SK-N-MC (cell line): ENCODE measurements at regions not wholly inside any gene's neighbourhood (a gene's known extent, or its start where the extent isn't known, plus 50 kb on each side); places are given as distances from the start of the nearest gene placed in this dataset.

Source experiments
- EZH2 ChIP-seq: fragments of 200-600 bp; sonication (generic); IDR thresholded peaks from one replicate; pipeline ENCODE4 v1.6.1; 2017; ENCODE audit warnings: antibody characterized with exemption
- FOXP2 ChIP-seq: optimal IDR thresholded peaks from 2 replicates; pipeline ENCODE3; 2011; ENCODE audit warnings: mild to moderate bottlenecking, moderate library complexity; ENCODE audit not compliant: insufficient read depth; ENCODE audit errors: extremely low read length, control extremely low read depth
- POLR2AphosphoS5 ChIP-seq: IDR thresholded peaks from 2 replicates; pipeline ENCODE4 v1.6.1; 2012; ENCODE audit warnings: mild to moderate bottlenecking, low read depth, low read length, borderline replicate concordance

DNA sequence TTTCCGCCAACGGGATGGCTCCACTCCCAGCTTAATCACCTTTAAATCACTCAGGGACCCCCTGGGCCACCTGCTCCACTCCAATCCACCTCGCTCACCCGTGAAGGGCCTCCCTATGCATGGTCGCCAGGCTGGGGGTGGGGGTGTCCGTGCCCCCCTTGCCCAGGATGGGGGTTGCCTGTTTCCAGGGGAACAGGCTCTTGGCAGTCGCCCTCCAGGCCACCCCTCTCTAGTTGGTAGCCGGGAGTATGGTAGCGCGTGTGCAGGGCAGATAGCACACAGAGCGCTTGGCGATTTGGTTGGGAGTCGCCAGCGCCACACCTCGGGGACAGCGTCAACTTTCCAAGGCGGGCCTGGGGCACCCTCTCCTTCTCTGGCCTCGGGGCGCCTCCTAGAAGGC, 134.9 kb upstream of the ZNF92 start:
- TF ChIP-seq POLR2AphosphoS5 (no peak), EZH2 (no peak), FOXP2 (no peak)
